ENCODE measurements at regions not wholly inside any gene's neighbourhood (a gene's known extent, or its start where the extent isn't known, plus 50 kb on each side); places are given as distances from the start of the nearest gene placed in this dataset.
A peak's percentile ranks its signal among the peaks of the same experiment; 100 is the strongest.

DNA sequence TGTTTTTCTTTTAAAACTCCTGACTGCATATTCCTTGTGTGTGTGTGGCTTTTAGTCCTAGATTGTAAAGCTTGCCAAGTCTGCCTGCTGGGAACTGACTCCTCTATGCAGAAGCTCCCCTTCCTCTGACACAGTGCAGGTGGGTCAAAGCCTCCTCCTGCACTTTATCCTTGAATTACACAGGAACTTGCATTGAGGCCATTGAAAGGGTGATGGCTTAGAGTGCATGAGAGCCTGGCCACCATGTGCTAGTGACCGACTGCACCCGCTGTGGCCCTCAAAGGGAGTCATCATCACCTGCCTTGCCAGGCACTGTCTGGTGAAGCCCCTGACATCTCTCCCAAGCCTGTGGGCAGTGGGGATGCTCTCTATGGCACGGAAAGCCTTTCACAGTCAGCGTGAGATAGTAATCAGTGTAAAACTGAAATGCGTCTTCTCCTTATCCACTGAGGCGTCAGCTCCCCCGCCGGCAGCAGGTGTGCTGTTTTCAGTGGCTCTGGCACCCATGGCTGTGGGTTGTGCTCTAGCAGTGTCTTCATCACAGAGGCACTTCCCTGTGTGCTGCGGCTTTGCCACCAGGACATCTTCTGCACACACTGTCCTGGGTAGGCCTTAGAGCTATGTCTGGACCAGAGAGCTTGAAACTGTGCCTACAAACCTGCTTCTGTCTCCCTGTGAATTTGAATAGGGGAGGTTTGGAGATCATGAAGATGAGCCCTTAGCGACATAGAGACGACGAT lies 87.9 kb downstream of the THBS2 start:
- ChIA-PET CTCF (interaction anchor here (0.6 to 1.0 kb wide), 2 partner anchors 92 to 170 kb away, joined by 3 read pairs; no protein-coding TSS in a partner anchor), POLR2A (interaction anchor here (1.0 to 1.6 kb wide), 2 partner anchors 19 to 166 kb away, joined by 3 to 4 read pairs; no protein-coding TSS in a partner anchor)
- no peak for TF ChIP-seq CTCF (IDR thresholded peaks at IDR 0.05; ENCODE audit: unreplicated experiment)
- no peak for DNase-seq (ENCODE audit: unreplicated experiment)
- Mint-ChIP-seq H3K36me3 (ENCODE audit: insufficient read depth, unreplicated experiment) (no peaks in the 10 kb centered on the region), H3K27ac (ENCODE audit: low read depth, unreplicated experiment) (no peak overlapping the region), H3K4me3 (ENCODE audit: unreplicated experiment) (no peak overlapping the region), H3K9me3 (ENCODE audit: unreplicated experiment) (no peaks in the 10 kb centered on the region), H3K4me1 (ENCODE audit: insufficient read depth, unreplicated experiment) (peaks cover 28% of the 10 kb centered on the region), H3K27me3 (ENCODE audit: insufficient read depth, unreplicated experiment) (no peaks in the 10 kb centered on the region)
- intact Hi-C loops (cut with micrococcal nuclease), result no loop called here
- no TSS peak for BruUV-seq (replicated peaks)

DNA sequence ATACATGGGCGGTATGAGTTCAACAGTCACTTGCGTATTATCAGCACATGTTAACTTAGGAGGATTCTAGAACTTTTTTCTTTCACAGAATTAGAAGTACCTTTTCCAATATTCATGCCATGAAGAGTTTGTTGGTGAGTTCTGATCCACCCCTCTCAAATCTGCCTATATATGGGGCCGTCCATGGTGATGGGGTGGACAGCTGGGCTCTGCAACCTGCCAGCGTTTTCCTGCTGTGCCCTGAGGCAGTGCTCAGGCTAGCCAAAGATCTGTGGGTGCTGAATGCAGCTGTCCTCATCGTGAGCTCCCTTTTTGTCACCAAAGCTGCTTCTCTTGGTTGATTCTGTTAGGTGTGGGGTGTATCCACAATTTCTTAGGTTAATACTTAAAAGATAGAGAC lies 88.7 kb downstream of the THBS2 start:
- Mint-ChIP-seq H3K9me3 (ENCODE audit: unreplicated experiment) (no peaks in the 10 kb centered on the region), H3K27ac (ENCODE audit: low read depth, unreplicated experiment) (no peak overlapping the region), H3K27me3 (ENCODE audit: insufficient read depth, unreplicated experiment) (no peaks in the 10 kb centered on the region), H3K4me3 (ENCODE audit: unreplicated experiment) (no peak overlapping the region), H3K36me3 (ENCODE audit: insufficient read depth, unreplicated experiment) (no peaks in the 10 kb centered on the region), H3K4me1 (ENCODE audit: insufficient read depth, unreplicated experiment) (peaks cover 28% of the 10 kb centered on the region)
- no peak for DNase-seq (ENCODE audit: unreplicated experiment)
- ChIA-PET POLR2A (interaction anchor here (1.0 to 1.2 kb wide), 2 partner anchors 165 to 524 kb away, joined by 3 read pairs; no protein-coding TSS in a partner anchor), CTCF (interaction anchor here (0.6 to 1.0 kb wide), 3 partner anchors 94 to 208 kb away, joined by 3 to 4 read pairs (median 3); no protein-coding TSS in a partner anchor)
- BruUV-seq (replicated peaks), result no TSS peak
- intact Hi-C loops (cut with micrococcal nuclease), result no loop called here
- TF ChIP-seq CTCF (IDR thresholded peaks at IDR 0.05; ENCODE audit: unreplicated experiment), result no peak

DNA sequence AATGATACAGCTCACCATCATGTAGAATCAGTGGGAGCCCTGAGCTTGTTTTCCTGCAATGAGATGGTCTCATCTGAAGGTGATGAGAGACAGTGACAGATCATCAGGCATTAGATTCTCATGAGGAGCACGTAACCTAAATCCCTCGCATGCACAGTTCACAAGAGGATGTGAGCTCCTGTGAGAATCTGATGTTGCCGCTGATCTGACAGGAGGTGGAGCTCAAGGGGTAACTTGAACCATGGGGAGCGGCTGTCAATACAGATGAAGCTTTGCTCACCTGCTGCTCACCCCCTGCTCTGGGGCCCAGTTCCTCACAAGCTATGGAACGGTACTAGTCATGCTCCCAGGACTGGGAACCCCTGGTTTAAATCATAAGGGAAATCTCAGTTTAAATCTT lies 89.2 kb downstream of the THBS2 start:
- ChIA-PET POLR2A (interaction anchor here (0.9 to 1.2 kb wide), 3 partner anchors 8 to 525 kb away, joined by 3 read pairs; no protein-coding TSS in a partner anchor), CTCF (interaction anchor here (0.6 to 1.0 kb wide), 4 partner anchors 93 to 207 kb away, joined by 3 to 4 read pairs (median 3); no protein-coding TSS in a partner anchor)
- BruUV-seq (replicated peaks), result no TSS peak
- peak; percentile 36 for DNase-seq (ENCODE audit: unreplicated experiment)
- peaks cover 25% of the 10 kb centered on the region for H3K4me1 Mint-ChIP-seq (ENCODE audit: insufficient read depth, unreplicated experiment)
- H3K9me3 Mint-ChIP-seq (ENCODE audit: unreplicated experiment), result no peaks in the 10 kb centered on the region
- no peak overlapping the region for H3K4me3 Mint-ChIP-seq (ENCODE audit: unreplicated experiment)
- no peak overlapping the region for H3K27ac Mint-ChIP-seq (ENCODE audit: low read depth, unreplicated experiment)
- TF ChIP-seq CTCF (IDR thresholded peaks at IDR 0.05; ENCODE audit: unreplicated experiment), result no peak
- H3K27me3 Mint-ChIP-seq (ENCODE audit: insufficient read depth, unreplicated experiment), result no peaks in the 10 kb centered on the region
- no peaks in the 10 kb centered on the region for H3K36me3 Mint-ChIP-seq (ENCODE audit: insufficient read depth, unreplicated experiment)
- intact Hi-C loops (cut with micrococcal nuclease), result no loop called here

DNA sequence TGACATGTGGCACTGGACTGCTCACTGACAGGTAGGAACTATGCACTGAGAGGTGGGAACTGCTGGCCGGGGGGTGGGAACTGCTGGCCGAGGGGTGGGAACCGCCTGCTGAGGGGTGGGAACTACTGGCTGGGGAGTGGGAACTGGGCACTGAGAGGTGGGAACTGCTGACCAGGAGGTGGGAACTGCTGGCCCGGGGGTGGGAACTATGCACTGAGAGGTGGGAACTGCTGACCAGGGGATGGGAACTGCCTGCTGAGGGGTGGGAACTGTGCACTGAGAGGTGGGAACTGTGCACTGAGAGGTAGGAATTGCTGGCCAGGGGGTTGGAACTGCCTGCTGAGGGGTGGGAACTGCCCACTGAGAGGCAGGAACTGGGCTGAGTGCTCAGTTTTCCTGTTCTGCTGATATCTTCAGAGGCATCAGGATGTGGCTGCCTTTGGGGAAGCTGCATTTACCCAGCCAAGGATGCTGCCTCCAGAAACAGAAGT lies 90.2 kb downstream of the THBS2 start:
- DNase-seq (ENCODE audit: unreplicated experiment), result no peak
- no peak for TF ChIP-seq CTCF (IDR thresholded peaks at IDR 0.05; ENCODE audit: unreplicated experiment)
- H3K9me3 Mint-ChIP-seq (ENCODE audit: unreplicated experiment), result no peaks in the 10 kb centered on the region
- BruUV-seq (replicated peaks), result no TSS peak
- no peaks in the 10 kb centered on the region for H3K27me3 Mint-ChIP-seq (ENCODE audit: insufficient read depth, unreplicated experiment)
- no peaks in the 10 kb centered on the region for H3K36me3 Mint-ChIP-seq (ENCODE audit: insufficient read depth, unreplicated experiment)
- peak overlapping the region; percentile 71 for H3K4me3 Mint-ChIP-seq (ENCODE audit: unreplicated experiment)
- POLR2A ChIA-PET, result interaction anchor here (0.9 to 1.0 kb wide), 2 partner anchors 9 to 24 kb away, joined by 3 to 4 read pairs; no protein-coding TSS in a partner anchor
- intact Hi-C loops (cut with micrococcal nuclease), result no loop called here
- H3K27ac Mint-ChIP-seq (ENCODE audit: low read depth, unreplicated experiment), result peak overlapping the region; percentile 93
- CTCF ChIA-PET, result interaction anchor here (0.6 kb wide), 1 partner anchor 171 kb away, joined by 3 read pairs; no protein-coding TSS in a partner anchor
- H3K4me1 Mint-ChIP-seq (ENCODE audit: insufficient read depth, unreplicated experiment), result peaks cover 19% of the 10 kb centered on the region

All from MCF 10A (cell line).